CD4-positive, alpha-beta T cell treated with Interleukin-17A for 4 hours (primary cell): ENCODE measurements at regions not wholly inside any gene's neighbourhood (a gene's known extent, or its start where the extent isn't known, plus 50 kb on each side); places are given as distances from the start of the nearest gene placed in this dataset.
"Not testable (repeated sequence)": the region's sequence is repeated elsewhere in the genome, so short reads cannot be mapped to it uniquely, and the experiment has no call there.

Experiments used
- DNase-seq: peaks from one replicate; pipeline ENCODE4 v3.0.0-alpha.2; 2020; ENCODE audit warnings: mixed read lengths

GRCh38 chr16:48105976-48106375 is 49.8 kb downstream of the ABCC12 start:
- DNase-seq: no peak

- DNase-seq: no peak
These were observed 50.3 kb downstream of the ABCC12 start for GRCh38 chr16:48105456-48105855.

GRCh38 chr16:48103591-48103990 is 52.2 kb downstream of the ABCC12 start:
- DNase-seq: no peak

GRCh38 chr16:48102083-48103008 is 53.4 kb downstream of the ABCC12 start:
- DNase-seq: no peak

GRCh38 chr16:48101069-48101674 is 54.6 kb downstream of the ABCC12 start:
- no peak for DNase-seq

GRCh38 chr16:48099455-48099854 is 56.3 kb downstream of the ABCC12 start:
- DNase-seq: no peak

GRCh38 chr16:48098472-48098871 is 57.3 kb downstream of the ABCC12 start:
- no peak for DNase-seq

- no peak for DNase-seq
These were observed 64.7 kb downstream of the ABCC12 start for GRCh38 chr16:48091117-48091516.

GRCh38 chr16:48089053-48089792 is 66.6 kb downstream of the ABCC12 start:
- no peak for DNase-seq

GRCh38 chr16:48087639-48088038 is 68.2 kb downstream of the ABCC12 start:
- no peak for DNase-seq

- no peak for DNase-seq
These were observed 69.4 kb downstream of the ABCC12 start for GRCh38 chr16:48086422-48086821.

GRCh38 chr16:48085729-48086128 is 70.1 kb downstream of the ABCC12 start:
- no peak for DNase-seq

GRCh38 chr16:48084826-48085225 is 71.0 kb downstream of the ABCC12 start:
- DNase-seq: no peak

GRCh38 chr16:48082516-48082915 is 73.3 kb downstream of the ABCC12 start:
- no peak for DNase-seq

GRCh38 chr16:48081656-48082055 is 74.1 kb downstream of the ABCC12 start:
- no peak for DNase-seq

GRCh38 chr16:48076455-48077012 is 79.3 kb downstream of the ABCC12 start:
- DNase-seq: no peak

GRCh38 chr16:48075398-48075797 is 80.4 kb downstream of the ABCC12 start:
- DNase-seq: no peak

GRCh38 chr16:48067388-48067787 is 88.4 kb downstream of the ABCC12 start:
- no peak for DNase-seq

- no peak for DNase-seq
These were observed 90.8 kb downstream of the ABCC12 start for GRCh38 chr16:48064971-48065370.

- DNase-seq: no peak
These were observed 93.1 kb downstream of the ABCC12 start for GRCh38 chr16:48062681-48063080.

GRCh38 chr16:48059936-48060335 is 95.9 kb downstream of the ABCC12 start:
- no peak for DNase-seq

- not testable (repeated sequence) for DNase-seq
These were observed 96.6 kb downstream of the ABCC12 start for GRCh38 chr16:48059190-48059589.

GRCh38 chr16:48057048-48057447 is 98.7 kb downstream of the ABCC12 start:
- no peak for DNase-seq
